Fibroblast of skin of right biceps (primary cell): ENCODE measurements at regions not wholly inside any gene's neighbourhood (a gene's known extent, or its start where the extent isn't known, plus 50 kb on each side); places are given as distances from the start of the nearest gene placed in this dataset.
"Not testable (repeated sequence)": the region's sequence is repeated elsewhere in the genome, so short reads cannot be mapped to it uniquely, and the experiment has no call there.

Experiments used
- DNase-seq: peaks from one replicate; pipeline ENCODE4 v3.0.0-alpha.2; 2013

- DNase-seq = peak; percentile 17
These were observed 607.2 kb downstream of the EFNA5 start for GRCh38 chr5:107063511-107063910.

- no peak for DNase-seq
These were observed 611.9 kb downstream of the EFNA5 start for GRCh38 chr5:107058803-107059202.

- no peak for DNase-seq
These were observed 612.5 kb downstream of the EFNA5 start for GRCh38 chr5:107058235-107058634.

DNA sequence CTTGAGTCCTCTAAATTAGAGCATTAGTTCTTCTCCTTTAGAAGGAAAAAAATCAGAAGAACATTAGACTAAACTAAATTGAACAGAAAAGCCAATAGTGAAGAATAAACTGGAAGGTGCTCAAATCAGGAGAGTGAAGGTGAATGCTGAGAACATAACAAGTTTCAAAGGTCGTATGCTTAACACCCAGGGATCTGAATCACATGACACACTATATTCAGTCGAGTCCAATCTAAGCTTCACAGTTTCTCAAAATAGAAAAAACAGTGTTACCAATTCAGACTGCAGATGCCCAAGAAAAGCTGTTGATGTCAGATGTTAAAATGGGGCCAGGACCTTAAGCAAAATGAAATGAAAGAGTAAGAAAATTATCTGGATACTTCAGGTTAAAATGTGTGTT lies 614.5 kb downstream of the EFNA5 start:
- DNase-seq = no peak

DNA sequence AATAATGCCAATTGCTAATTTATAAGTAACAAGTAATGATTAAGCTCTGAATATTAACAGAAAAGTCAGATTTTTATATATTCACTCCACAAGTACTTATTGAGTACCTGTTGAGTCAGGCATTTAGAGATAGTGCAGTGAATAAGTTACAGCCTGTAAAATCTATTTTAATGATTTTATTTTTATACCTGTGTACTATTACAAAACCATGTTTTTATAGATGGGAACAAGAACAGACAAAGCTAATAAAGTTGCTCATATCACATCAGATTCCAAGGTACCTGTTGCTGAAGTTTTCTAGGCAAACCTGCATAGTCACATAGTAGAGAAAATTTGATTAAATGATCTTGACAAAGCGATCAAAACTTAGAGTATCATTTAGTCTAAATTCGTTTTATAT lies 623.7 kb downstream of the EFNA5 start:
- DNase-seq = no peak

- DNase-seq = no peak
These were observed 627.1 kb downstream of the EFNA5 start for GRCh38 chr5:107043665-107044064.

DNA sequence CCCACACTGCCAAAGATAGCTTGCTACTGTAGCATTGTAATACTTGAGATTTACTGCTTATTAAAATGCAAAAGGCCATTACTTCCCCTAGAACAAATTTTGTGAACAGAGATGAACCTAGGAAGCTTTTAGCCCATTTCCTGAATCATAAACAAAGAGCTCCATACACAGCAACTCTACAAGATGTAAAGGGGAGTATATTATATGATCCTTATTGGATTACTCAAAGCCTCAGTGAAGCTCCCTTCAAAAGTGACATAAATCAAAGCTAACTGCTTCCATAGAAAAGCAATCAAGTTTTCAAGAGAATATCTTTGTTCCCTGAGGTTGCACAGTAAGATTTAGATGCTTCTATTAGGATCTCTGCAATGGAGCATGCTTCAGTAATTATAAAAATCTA lies 629.8 kb downstream of the EFNA5 start:
- DNase-seq = no peak

DNA sequence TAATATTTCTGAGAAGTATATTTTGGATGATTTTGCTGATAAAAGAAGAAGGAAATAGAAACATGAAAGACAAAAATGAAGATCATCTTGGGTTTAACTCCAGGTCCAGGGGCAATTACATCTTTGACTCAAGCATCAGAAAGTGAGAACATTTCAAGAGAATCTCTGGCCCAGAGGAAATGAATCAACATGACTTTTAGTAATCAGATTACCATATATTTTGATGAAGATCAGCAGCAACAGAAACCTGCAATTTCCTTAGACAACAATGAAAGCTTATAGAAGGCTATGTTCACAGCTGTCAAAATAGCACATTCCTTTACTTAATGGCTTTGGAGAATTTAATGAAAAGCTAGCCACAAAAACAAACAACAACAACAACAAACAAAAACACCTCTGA lies 638.1 kb downstream of the EFNA5 start:
- DNase-seq = no peak

DNA sequence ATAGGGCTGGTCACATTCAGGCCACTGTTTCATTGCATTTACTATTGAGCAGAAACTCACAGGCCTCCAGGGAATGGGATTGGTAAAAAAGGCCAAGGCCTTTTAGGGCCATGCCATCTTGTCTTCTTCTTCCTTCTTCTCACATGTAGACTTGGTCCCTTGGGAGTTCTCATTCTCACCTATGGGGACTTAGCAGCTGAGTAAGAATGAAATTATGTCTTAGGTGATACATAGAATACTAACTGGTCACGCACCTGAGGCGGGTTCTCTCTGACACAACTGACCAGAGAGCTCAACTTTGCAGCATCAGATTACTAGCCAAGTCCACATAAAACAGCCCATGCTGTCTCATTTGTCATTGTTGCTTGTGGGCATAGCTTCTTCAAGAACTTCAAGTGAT lies 641.8 kb downstream of the EFNA5 start:
- no peak for DNase-seq

DNA sequence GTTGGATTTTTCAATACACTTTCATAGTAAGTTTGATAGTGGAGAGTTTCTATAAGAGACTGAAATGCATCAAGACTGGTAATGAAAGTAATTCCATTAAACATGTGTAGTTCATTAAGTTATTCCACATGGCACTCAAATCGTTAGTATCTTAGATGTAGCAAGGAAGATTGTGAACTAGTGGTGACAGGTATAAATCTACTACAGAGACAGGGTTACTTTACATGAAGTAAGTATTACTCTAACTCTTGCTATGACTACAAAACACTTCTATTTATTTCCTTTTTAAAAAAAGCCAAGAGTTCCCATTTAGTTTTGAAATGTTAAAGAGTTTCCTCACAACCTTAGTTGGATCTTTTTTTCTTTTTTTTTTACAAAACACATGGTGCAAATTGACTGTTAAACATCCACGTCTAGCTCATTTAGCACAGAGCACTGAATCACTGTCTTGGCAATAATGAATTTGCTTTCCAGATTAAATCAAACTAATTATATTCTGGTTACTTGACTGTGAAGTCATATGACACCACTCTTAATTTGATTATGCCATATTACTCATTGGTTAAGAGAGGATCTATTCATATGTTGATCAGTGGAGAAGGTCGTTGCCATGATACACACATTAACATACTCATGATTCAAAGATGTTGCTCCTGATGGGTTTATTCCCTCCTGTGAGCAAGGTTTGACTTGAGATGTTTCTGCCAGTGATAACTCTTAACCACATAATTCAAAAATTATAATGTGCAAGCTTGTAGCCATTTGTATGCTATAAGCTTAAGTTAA lies 644.8 kb downstream of the EFNA5 start:
- DNase-seq = peak; percentile 14

DNA sequence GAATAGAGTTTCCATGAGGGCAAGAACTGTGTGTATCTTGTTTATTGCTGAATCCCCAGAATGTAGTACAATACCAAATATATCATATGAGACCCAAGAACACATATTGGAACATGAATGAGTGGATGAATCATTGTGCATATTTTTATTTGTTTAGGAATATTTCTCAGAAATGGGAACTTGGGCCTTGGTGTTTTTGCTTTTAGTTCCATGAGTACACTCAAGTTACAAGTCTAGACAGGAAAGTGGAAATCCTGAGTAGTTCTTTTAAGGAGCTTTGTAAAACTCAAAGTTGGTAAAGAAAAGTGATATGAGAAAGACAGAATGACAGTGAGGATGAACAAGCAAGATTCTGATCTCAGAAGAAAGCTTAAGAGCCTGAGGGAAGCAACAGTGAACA lies 647.0 kb downstream of the EFNA5 start:
- no peak for DNase-seq

- no peak for DNase-seq
These were observed 649.2 kb downstream of the EFNA5 start for GRCh38 chr5:107021575-107021974.

DNA sequence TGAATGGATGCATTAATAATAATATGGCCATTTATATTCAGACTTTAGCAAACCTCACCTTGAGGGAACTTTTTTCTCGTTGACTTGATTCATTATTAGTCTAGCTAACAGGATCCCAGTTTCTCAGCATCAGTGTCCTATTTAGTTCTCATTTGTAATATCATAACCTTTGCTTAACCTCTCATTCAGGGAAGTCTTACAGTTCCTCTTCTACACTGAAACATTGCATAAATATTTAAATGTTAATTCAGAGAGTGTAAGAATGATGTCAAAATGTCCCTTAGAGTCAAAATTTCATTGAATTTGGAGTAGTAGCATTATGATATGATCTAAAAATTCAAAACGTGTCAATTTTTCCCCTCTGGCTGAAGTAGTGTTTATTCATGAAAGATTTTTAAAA lies 650.1 kb downstream of the EFNA5 start:
- no peak for DNase-seq

DNA sequence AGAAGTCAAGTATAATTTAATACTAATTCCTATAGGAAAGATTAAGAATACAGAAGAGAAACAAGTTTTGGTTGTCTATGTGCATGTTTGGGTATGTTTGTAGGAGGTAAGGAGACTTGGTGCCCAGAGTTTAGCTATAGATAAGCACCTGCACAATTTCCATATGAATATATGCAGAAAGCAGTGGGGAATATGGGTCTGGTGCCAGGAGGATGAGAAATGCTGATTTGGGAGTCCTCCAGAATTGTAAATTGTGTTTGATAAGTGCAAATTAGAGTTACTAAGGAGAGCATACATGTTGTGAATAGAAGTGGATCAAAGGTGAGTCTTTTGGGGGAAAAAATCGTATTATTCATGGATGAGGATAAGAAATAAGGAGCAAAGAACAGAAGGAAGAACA lies 653.1 kb downstream of the EFNA5 start:
- DNase-seq = no peak

GRCh38 chr5:107012371-107012770 lies 658.4 kb downstream of the EFNA5 start:
- no peak for DNase-seq

DNA sequence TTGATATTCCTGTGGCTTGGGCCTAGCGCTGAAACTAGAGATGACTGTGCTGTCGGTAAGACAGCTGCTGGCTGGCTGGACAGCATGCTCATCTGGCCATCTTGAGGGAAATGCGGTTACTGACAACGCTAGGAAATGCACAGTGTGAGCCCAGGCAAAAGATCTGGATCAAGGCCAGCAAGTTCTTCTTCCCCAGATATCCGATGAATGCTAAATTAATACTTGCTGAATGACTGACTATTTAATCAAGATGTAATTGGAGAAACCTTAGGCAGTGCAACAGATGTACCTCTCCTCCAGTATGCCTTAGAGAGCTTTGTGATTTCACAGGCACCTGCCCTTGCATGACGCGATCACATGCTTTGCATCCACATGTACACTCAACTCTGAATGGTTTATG lies 659.1 kb downstream of the EFNA5 start:
- peak; percentile 15 for DNase-seq

GRCh38 chr5:107010060-107010459 lies 660.7 kb downstream of the EFNA5 start:
- DNase-seq = no peak

DNA sequence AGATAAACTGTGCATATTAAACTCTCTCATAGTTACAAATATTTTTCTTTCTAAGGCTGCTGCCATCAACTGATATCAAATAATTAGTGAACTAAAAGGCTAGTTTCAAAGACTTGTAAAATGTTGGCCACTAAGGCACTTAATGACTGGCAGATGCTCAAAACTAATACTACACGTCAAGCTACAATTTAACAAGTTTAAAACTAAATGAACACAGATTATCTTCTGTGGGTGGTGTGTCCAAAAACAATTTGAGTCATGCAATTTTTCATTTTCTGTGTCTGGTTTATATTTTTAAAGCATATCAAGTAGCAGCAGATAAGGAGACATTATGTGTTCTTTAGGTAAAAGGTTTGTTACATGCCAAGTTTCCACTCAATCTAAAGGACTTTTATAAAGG lies 665.1 kb downstream of the EFNA5 start:
- no peak for DNase-seq

DNA sequence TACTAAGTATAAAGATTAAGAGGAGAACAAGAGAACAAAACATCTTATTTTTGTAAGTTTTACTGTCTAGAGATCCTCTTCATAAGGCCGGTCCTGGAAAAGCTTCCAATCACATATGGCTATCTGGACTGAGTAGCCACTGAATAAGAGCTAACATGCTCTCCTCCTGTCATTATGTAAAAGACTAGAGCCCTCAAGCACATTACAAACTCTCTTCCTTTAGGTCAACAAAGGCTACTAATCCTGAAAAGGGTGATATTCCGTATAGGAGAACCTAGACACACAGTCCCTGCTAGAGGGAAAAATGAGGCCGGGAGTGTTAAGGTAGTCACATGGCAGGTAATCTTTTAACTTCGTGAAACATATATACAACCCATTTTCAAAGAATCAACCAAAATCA lies 665.6 kb downstream of the EFNA5 start:
- no peak for DNase-seq

DNA sequence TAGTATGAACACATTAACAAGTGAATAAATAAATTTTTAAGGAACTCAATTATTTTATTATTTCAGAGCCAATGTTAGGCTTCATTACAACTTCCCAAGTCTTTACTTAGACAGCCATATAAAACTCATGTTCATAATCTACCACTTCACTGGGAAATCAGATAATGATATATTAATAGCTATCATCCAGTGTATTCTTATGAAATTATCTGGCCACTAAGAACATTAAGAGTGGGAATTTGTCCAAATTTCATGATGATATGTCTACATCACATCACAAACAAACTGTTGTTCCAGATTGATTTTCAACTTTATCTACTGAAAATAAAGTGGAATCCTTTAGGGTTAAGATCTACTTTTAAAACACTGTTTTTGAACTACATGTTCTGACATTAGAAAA lies 668.6 kb downstream of the EFNA5 start:
- DNase-seq = no peak

DNA sequence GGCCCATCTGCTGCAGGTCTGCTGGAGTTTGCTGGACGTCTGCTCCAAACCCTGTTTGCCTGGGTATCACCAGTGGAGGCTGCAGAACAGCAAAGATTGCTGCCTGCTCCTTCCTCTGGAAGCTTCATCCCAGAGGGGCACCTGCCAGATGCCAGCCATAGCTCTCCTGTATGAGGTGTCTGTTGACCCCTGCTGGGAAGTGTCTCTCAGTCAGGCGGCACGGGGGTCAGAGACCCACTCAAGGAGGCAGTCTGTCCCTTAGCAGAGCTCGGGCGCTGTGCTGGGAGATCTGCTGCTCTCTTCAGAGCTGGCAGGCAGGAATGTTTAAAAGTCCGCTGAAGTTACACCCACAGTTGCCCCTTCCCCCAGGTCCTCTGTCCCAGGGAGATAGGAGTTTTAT lies 671.2 kb downstream of the EFNA5 start:
- DNase-seq = not testable (repeated sequence)

- DNase-seq = no peak
These were observed 684.7 kb downstream of the EFNA5 start for GRCh38 chr5:106986006-106986405.

- no peak for DNase-seq
These were observed 685.6 kb downstream of the EFNA5 start for GRCh38 chr5:106985174-106985573.

DNA sequence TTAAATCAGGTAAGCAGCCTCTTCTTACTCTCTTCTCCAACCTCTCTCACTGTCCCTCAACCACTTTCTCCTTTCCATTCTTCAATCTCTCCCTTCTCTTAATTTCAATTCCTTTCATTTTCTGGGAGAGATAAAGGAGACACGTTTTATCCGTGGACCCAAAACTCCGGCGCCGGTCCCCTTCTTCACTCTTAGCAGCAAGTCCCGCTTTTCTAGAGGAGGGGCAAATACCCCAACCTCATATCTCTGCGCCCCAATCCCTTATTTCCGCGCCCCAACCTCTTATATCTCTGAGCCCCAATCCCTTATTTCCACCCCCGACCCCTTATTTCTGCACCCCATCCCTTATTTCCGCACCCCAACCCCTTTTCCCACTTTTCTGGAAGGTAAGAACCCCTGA lies 691.6 kb downstream of the EFNA5 start:
- not testable (repeated sequence) for DNase-seq

GRCh38 chr5:106978582-106979165 lies 692.1 kb downstream of the EFNA5 start:
- not testable (repeated sequence) for DNase-seq
